NCI-H2171 (cell line): ENCODE measurements at regions not wholly inside any gene's neighbourhood (a gene's known extent, or its start where the extent isn't known, plus 50 kb on each side); places are given as distances from the start of the nearest gene placed in this dataset.
"Not testable (repeated sequence)": the region's sequence is repeated elsewhere in the genome, so short reads cannot be mapped to it uniquely, and the experiment has no call there.

ENCODE experiments used
- DNase-seq: peaks from one replicate; lab custom pipeline; 2025; lab: John Stamatoyannopoulos, UW

DNA sequence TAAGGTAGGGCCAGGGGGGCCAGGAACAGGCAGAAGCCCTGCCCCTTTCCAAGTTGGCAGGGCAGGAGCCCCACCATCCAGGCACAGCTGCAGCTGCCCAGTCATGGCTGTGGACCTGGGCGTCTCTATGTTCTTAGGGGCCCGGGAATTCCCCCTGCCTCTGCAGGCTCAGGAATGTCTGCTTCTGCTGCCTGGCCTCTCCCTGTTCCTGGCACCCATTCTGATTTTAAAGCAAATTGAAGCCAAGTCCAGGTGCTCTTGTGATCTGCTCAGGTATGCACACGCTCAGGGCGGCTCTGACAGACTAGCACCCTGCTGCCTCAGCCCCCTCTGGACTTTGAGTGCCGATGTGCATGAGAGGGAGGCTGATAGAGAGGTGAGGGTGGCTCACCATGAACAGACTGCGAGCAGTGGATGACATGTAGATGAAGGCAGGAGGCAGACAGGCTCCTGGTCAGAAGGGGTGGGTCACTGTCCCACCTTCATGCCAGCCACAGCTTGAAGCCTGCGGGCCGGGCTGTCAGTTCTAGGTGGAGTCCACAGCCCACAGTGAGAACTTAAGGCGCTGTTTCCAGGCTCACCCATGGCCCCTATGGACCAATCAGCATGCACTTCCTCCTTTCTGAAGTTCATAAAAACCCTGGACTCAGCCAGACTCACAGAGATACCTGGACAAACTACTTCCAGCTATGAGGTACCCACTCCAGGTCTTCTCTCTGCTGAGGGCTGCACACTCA lies 747.8 kb upstream of the GBE1 start:
- DNase-seq = no peak

- DNase-seq = no peak
Measured at GRCh38 chr3:82506204-82506603, 744.8 kb upstream of the GBE1 start.

- DNase-seq = no peak
Measured at GRCh38 chr3:82505079-82505756, 743.8 kb upstream of the GBE1 start.

- no peak for DNase-seq
Measured at GRCh38 chr3:82498186-82498585, 736.7 kb upstream of the GBE1 start.

DNA sequence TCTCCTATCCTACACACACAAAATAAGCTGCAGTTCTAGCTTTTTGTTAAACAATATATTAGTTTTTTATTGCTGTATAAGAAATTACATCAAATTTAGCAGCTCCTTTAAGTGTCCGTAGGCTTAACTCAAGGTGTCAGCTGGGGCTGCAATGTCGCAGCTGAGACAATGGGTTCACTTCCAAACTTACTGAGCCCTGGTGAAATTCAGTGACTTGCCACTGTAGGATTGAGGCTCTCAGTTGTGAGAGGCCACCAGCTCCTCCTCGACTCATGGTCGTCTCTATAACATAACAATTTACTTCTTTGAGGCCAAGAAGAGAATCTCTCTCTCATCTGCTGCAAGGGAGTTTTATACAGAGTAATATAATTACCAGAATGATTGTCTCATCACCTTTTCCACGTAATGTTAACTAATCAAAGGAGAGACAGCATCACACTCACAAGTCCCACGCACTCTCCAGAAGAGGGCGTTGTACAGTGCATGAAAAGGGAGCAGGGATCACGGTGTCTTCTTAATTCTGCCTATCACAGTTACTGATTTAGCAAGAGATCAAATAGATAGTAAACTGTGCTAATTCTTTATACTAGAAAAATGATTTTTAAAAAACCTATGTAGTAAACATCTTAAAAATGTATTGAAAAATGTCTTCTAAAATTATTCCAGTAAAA lies 735.6 kb upstream of the GBE1 start:
- no peak for DNase-seq

- no peak for DNase-seq
Measured at GRCh38 chr3:82495655-82496054, 734.2 kb upstream of the GBE1 start.

GRCh38 chr3:82494977-82495489 lies 733.6 kb upstream of the GBE1 start:
- DNase-seq = no peak

DNA sequence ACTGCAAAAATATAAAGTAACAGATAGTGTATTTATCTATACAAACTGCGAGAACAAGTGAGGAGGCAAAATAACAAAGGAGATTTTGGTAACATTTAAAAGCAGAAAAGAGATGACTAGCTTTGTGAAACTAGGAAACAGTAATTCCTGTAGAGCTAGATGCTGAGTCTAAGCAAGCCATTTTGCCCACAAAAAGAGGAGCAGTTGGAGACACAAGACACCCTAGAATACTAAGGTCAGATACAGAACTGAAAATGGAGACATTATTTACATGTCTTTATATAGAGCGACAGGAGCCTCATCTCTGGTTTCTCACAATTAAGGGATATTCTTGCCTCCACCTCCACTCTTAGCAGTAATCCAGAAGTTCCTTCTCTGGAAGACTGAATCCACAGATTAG lies 732.4 kb upstream of the GBE1 start:
- no peak for DNase-seq

- no peak for DNase-seq
Measured at GRCh38 chr3:82475306-82475705, 713.9 kb upstream of the GBE1 start.

- DNase-seq = no peak
Measured at GRCh38 chr3:82474711-82475110, 713.3 kb upstream of the GBE1 start.

GRCh38 chr3:82473864-82474541 lies 712.6 kb upstream of the GBE1 start:
- no peak for DNase-seq

DNA sequence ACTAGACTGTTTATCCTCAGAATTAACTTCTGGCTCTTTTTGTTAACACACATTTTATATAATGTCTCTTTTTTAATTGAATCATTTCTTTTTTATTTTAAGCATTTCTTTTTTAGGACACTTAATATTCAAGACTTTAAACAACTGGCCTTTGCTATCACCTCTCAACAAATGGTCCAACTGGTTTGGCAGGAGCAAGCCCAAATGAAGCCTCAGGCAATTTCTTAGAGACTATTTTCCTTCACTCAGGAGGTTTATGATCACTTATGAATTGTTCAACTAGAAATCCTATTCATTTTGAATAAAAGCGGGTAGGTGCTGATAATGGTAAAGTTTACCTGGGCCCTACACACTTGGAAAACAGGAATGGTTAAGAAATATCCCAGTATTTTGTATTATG lies 705.6 kb upstream of the GBE1 start:
- no peak for DNase-seq

DNA sequence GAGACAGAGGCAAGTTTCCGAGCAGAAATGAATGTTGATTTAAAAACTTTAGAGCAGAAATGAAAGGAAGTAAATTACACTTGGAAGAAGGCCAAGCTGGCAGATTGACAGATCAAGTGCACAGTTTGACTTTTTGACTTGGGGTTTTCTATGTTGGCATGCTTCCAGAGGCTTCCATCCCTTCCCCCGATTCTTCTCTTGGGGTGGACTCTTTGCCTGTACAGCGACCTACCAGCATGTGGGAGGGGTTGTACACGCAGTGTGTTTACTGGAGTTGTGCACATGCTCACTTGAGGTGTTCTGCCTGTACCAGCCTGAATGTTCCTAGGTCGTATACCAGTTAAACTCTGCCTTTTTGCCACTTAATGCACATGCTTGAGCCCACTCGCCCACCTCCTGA lies 701.5 kb upstream of the GBE1 start:
- no peak for DNase-seq

GRCh38 chr3:82461049-82461889 lies 699.8 kb upstream of the GBE1 start:
- no peak for DNase-seq

DNA sequence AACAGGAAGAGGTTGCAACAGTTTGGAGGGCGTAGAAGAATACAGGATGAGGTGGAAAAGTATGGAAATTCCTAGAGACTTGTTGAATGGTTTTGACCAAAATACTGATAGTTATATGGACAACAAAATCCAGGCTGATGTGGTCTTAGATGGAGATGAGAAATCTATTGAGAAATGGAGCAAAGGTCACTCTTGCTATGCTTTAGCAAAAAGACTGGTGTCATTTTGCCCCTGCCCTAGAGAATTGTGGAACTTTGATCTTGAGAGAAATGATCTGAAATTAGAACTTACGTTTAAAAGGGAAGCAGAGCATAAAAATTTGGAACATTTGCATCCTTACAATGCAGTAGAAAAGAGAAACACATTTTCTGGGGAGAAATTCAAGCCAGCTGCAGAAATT lies 686.9 kb upstream of the GBE1 start:
- DNase-seq = no peak

DNA sequence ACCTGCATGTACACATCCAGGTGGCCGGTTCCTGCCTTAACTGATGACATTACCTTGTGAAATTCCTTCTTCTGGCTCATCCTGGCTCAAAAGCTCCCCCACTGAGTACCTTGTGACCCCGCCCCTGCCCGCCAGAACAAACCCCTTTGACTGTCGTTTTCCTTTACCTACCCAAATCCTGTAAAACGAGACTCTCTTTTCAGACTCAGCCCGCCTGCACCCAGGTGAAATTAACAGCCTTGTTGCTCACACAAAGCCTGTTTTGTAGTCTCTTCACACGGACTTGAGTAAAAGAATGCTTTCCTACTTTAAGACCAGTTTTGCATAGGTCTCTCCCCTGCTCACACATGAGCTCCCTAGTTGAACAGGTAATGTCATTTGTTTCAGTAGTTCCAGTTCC lies 667.4 kb upstream of the GBE1 start:
- DNase-seq = not testable (repeated sequence)

- DNase-seq = no peak
Measured at GRCh38 chr3:82424031-82424339, 662.5 kb upstream of the GBE1 start.

DNA sequence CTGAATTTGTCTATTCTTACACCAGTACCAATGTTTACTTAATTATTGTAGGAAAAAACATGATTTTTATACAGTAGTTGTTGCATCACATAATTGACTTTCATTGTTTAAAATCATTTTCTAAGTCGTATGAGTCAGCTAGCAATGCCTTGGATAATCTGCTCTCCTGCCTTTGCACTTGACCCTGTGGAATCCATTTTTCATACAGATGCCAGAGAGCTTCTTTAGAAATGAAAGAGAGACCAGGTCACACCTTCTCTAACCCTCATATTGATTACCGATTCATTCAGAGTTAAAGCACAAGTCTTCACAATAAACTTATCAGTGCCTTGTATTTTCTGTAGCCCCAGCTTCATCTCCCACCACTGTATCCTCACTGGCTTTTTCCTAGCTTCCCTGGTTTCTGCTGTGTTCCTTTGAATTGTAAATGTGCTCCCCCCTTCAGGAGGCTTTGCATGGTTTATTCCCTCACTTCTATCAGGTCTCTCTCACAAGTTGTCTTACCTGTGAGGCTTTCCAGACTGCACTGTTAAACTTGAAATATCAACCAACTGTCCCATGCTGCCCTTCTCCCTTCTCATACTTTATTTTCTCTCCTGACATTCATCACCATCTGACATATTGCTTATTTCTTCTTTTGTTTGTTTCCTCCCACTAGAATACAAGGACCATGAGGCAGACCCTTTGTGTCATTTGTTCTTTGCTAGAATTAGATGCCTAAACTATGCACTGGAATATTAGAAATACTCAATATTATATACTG lies 662.0 kb upstream of the GBE1 start:
- no peak for DNase-seq

- no peak for DNase-seq
Measured at GRCh38 chr3:82416830-82417229, 655.4 kb upstream of the GBE1 start.

DNA sequence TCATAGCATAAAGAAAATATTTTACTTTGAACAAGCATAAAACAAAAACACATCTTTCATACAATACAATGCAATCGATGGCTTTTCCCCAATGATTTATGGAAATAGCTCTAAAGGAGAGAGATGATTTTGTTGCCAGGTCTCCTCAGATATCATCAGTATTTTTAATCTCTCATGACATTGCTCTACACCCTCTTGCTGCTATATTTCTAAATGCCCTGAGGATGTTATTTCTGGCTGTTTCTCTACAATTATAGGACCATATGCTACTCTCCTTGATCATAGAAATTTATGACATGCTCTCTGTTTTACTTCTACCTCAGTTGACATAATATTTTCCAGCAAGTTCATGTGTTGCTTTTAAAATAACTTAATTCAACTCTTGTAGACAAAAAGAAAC lies 654.9 kb upstream of the GBE1 start:
- DNase-seq = no peak

DNA sequence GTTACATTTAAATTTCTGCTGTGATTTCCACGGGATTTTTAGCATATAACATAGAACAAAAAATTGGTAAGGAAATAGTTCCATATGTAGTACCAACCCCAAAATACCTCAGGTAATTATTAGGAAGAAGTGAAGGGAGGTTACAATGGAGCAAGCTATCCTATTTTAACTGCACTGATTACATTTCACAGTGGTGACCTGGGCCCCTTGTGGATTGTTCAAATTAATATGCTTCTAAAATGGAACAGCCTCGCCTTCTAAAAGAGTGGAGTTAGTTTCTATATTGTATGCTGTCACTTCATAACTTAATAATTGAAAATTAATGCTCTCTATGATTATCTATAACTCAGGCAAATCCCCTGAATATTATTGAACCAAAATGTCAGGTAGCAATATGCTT lies 651.7 kb upstream of the GBE1 start:
- DNase-seq = no peak
